Activated CD4-positive, alpha-beta T cell treated with anti-CD3 and anti-CD28 coated beads, Interleukin-2, amount 50 U/mL, for 24 hours (primary cell): ENCODE measurements at regions not wholly inside any gene's neighbourhood (a gene's known extent, or its start where the extent isn't known, plus 50 kb on each side); places are given as distances from the start of the nearest gene placed in this dataset.

ENCODE experiments used
- DNase-seq, 2 donors: peaks; one replicate each; pipeline ENCODE4 v3.0.0-alpha.2; 2020; ENCODE audit warnings: low read depth in 1 of 2, low spot score in 1 of 2

- no peak for DNase-seq
These were observed 372.2 kb upstream of the CDH11 start for GRCh38 chr16:65494080-65494479.

- DNase-seq: no peak
These were observed 368.4 kb upstream of the CDH11 start for GRCh38 chr16:65490286-65490685.

GRCh38 chr16:65489531-65490023 lies 367.7 kb upstream of the CDH11 start:
- DNase-seq: no peak

- DNase-seq: no peak
These were observed 365.4 kb upstream of the CDH11 start for GRCh38 chr16:65487231-65487630.

- no peak for DNase-seq
These were observed 360.1 kb upstream of the CDH11 start for GRCh38 chr16:65481956-65482355.

- no peak for DNase-seq
These were observed 358.6 kb upstream of the CDH11 start for GRCh38 chr16:65480281-65481091.

GRCh38 chr16:65476448-65476955 lies 354.6 kb upstream of the CDH11 start:
- no peak for DNase-seq

- DNase-seq: no peak
These were observed 351.8 kb upstream of the CDH11 start for GRCh38 chr16:65473699-65474098.

- DNase-seq: no peak
These were observed 347.3 kb upstream of the CDH11 start for GRCh38 chr16:65469116-65469515.

- DNase-seq: no peak
These were observed 346.3 kb upstream of the CDH11 start for GRCh38 chr16:65468133-65468532.

GRCh38 chr16:65463652-65464260 lies 341.9 kb upstream of the CDH11 start:
- DNase-seq: no peak

GRCh38 chr16:65457084-65457483 lies 335.2 kb upstream of the CDH11 start:
- no peak for DNase-seq

GRCh38 chr16:65455761-65456160 lies 333.9 kb upstream of the CDH11 start:
- DNase-seq: no peak

- no peak for DNase-seq
These were observed 331.8 kb upstream of the CDH11 start for GRCh38 chr16:65453646-65454045.

GRCh38 chr16:65449526-65449925 lies 327.7 kb upstream of the CDH11 start:
- DNase-seq: no peak

- no peak for DNase-seq
These were observed 324.6 kb upstream of the CDH11 start for GRCh38 chr16:65446427-65446826.

- no peak for DNase-seq
These were observed 323.7 kb upstream of the CDH11 start for GRCh38 chr16:65445313-65446260.

- no peak for DNase-seq
These were observed 319.6 kb upstream of the CDH11 start for GRCh38 chr16:65441501-65441900.

- DNase-seq: no peak
These were observed 307.8 kb upstream of the CDH11 start for GRCh38 chr16:65429504-65430181.

GRCh38 chr16:65426484-65426883 lies 304.6 kb upstream of the CDH11 start:
- no peak for DNase-seq

- no peak for DNase-seq
These were observed 301.1 kb upstream of the CDH11 start for GRCh38 chr16:65422934-65423333.
